SK-N-SH (cell line): ENCODE measurements at regions not wholly inside any gene's neighbourhood (a gene's known extent, or its start where the extent isn't known, plus 50 kb on each side); places are given as distances from the start of the nearest gene placed in this dataset.

Source experiments
- CTCF ChIA-PET: fragments of 300-600, 350-600 bp; formaldehyde crosslinking; extraction: SDS; loops from one replicate; lab custom pipeline; 2021; lab: Yijun Ruan, JAX
- POLR2A ChIA-PET: fragments of 350-600 bp; sonication (Branson Sonifier 250); formaldehyde crosslinking; extraction: SDS; loops from one replicate; lab custom pipeline; 2020; ENCODE audit warnings: antibody characterized with exemption, inconsistent platforms; lab: Yijun Ruan, JAX
- DNase-seq: peaks from one replicate; pipeline ENCODE4 v3.0.0; 2012
- H2AFZ ChIP-seq: fragments of 200-600 bp; sonication (generic); 2 replicates; pipeline ENCODE4 v1.8.1; 2016; ENCODE audit warnings: antibody characterized with exemption, mild to moderate bottlenecking, low read depth
- H3F3A ChIP-seq: fragments of 200-600 bp; sonication (generic); replicated peaks from 2 replicates; pipeline ENCODE3; 2016; ENCODE audit warnings: antibody characterized with exemption, mild to moderate bottlenecking; ENCODE audit not compliant: insufficient read depth
- H3K27ac ChIP-seq, 2 experiments: fragments of 200-500 bp in 1 of 2; fragments of 200-600 bp in 1 of 2; sonication (Bioruptor generic) in 1 of 2; sonication (generic), shearing (Covaris generic) in 1 of 2; 2 replicates each; pipeline versions ENCODE4 v1.5.1 to v1.6.1; 2014 to 2016; ENCODE audit warnings: low read depth in 2 of 2, inconsistent platforms in 1 of 2, low read length in 1 of 2, mild to moderate bottlenecking in 1 of 2, mixed read lengths in 1 of 2
- H3K27me3 ChIP-seq: fragments of 200-600 bp; sonication (generic), shearing (Covaris generic); 2 replicates; pipeline ENCODE4 v1.6.1; 2016; ENCODE audit warnings: mixed run types; ENCODE audit not compliant: insufficient read depth
- H3K36me3 ChIP-seq, 2 experiments: fragments of 200-500 bp in 1 of 2; fragments of 200-600 bp in 1 of 2; sonication (Bioruptor generic) in 1 of 2; sonication (generic) in 1 of 2; replicated peaks in 1 of 2; 2 replicates each; pipeline versions ENCODE3 to v1.5.1; 2014 to 2016; ENCODE audit warnings: low read length in 1 of 2, mild to moderate bottlenecking in 1 of 2; ENCODE audit not compliant: insufficient read depth in 2 of 2, control insufficient read depth in 1 of 2
- H3K4me1 ChIP-seq, 2 experiments: fragments of 200-500 bp in 1 of 2; fragments of 200-600 bp in 1 of 2; sonication (Bioruptor generic) in 1 of 2; sonication (generic), shearing (Covaris generic) in 1 of 2; 2 replicates each; pipeline versions ENCODE4 v1.5.1 to v1.6.1; 2014 to 2016; ENCODE audit warnings: low read depth in 1 of 2, low read length in 1 of 2, mixed run types in 1 of 2; ENCODE audit not compliant: insufficient read depth in 2 of 2, control insufficient read depth in 1 of 2
- H3K4me2 ChIP-seq: fragments of 200-600 bp; sonication (generic), shearing (Covaris generic); 2 replicates; pipeline ENCODE4 v1.6.1; 2017; ENCODE audit warnings: mixed run types
- H3K4me3 ChIP-seq, 2 experiments: fragments of 200-500 bp in 1 of 2; fragments of 200-600 bp in 1 of 2; sonication (Bioruptor generic) in 1 of 2; sonication (generic), shearing (Covaris generic) in 1 of 2; 2 replicates each; pipeline versions ENCODE4 v1.5.1 to v1.8.1; 2014 to 2016; ENCODE audit warnings: low read depth in 2 of 2, inconsistent platforms in 1 of 2, low read length in 1 of 2, mild to moderate bottlenecking in 1 of 2, mixed read lengths in 1 of 2, moderate library complexity in 1 of 2
- H3K79me2 ChIP-seq: fragments of 200-600 bp; sonication (generic); 2 replicates; pipeline ENCODE4 v1.8.1; 2017; ENCODE audit warnings: mild to moderate bottlenecking; ENCODE audit not compliant: insufficient read depth
- H3K9ac ChIP-seq: fragments of 200-600 bp; sonication (generic); 2 replicates; pipeline ENCODE4 v1.6.1; 2017; ENCODE audit warnings: mixed run types
- H3K9me2 ChIP-seq: fragments of 200-600 bp; sonication (generic); 2 replicates; pipeline ENCODE4 v1.6.1; 2017; ENCODE audit warnings: mixed run types
- H3K9me3 ChIP-seq: fragments of 200-600 bp; sonication (generic); 2 replicates; pipeline ENCODE4 v1.6.1; 2017; ENCODE audit warnings: mixed run types, mild to moderate bottlenecking, moderate library complexity
- H4K20me1 ChIP-seq: fragments of 200-600 bp; sonication (generic); 2 replicates; pipeline ENCODE4 v1.6.1; 2017; ENCODE audit warnings: mild to moderate bottlenecking, mixed run types; ENCODE audit not compliant: insufficient read depth
- CTCF ChIP-seq: fragments of 200-600 bp; sonication (generic); IDR thresholded peaks from 2 replicates; pipeline ENCODE4 v1.6.1; 2017; ENCODE audit warnings: antibody characterized with exemption, mild to moderate bottlenecking, moderate library complexity
- EP300 ChIP-seq, 2 experiments: IDR thresholded peaks; 2 replicates each; pipeline versions ENCODE4 v1.4.0 to v1.6.1; 2012; ENCODE audit warnings: borderline replicate concordance in 1 of 2, low read depth in 1 of 2, low read length in 1 of 2
- FOXJ3 ChIP-seq: sonication (generic); formaldehyde crosslinking; IDR thresholded peaks from 2 replicates; pipeline ENCODE4 v1.5.1; 2020; ENCODE audit warnings: mild to moderate bottlenecking, missing genetic modification reagents
- GABPA ChIP-seq: IDR thresholded peaks from 2 replicates; pipeline ENCODE4 v1.4.0; 2012; ENCODE audit warnings: low read depth, mild to moderate bottlenecking
- GATA2 ChIP-seq: sonication (generic); formaldehyde crosslinking; IDR thresholded peaks from 2 replicates; pipeline ENCODE4 v1.5.0; 2020; ENCODE audit warnings: mild to moderate bottlenecking, missing genetic modification reagents
- JUND ChIP-seq: IDR thresholded peaks from 2 replicates; pipeline ENCODE4 v1.4.0; 2012
- MAX ChIP-seq: IDR thresholded peaks from 2 replicates; pipeline ENCODE4 v1.4.0; 2012; ENCODE audit warnings: low read depth
- MXI1 ChIP-seq: IDR thresholded peaks from 2 replicates; pipeline ENCODE4 v1.6.1; 2012; ENCODE audit warnings: mild to moderate bottlenecking, low read depth, low read length, improper control_type of control experiment
- NFIC ChIP-seq: IDR thresholded peaks from 2 replicates; pipeline ENCODE4 v1.4.0; 2012; ENCODE audit warnings: borderline replicate concordance
- NRF1 ChIP-seq: IDR thresholded peaks from 2 replicates; pipeline ENCODE4 v1.6.1; 2012; ENCODE audit warnings: low read depth, mild to moderate bottlenecking, low read length
- PBX3 ChIP-seq: IDR thresholded peaks from 2 replicates; pipeline ENCODE4; 2012
- POLR2AphosphoS5 ChIP-seq: IDR thresholded peaks from 2 replicates; pipeline ENCODE4 v1.6.1; 2012; ENCODE audit warnings: low read depth, low read length
- RAD21 ChIP-seq: IDR thresholded peaks from 2 replicates; pipeline ENCODE4 v1.6.1; 2012; ENCODE audit warnings: mild to moderate bottlenecking, low read length
- RCOR1 ChIP-seq: fragments of 150-350 bp; IDR thresholded peaks from 2 replicates; pipeline ENCODE4 v1.6.1; 2017; ENCODE audit warnings: antibody characterized with exemption, low read length
- REST ChIP-seq: IDR thresholded peaks from 2 replicates; pipeline ENCODE4 v1.6.1; 2012; ENCODE audit warnings: mild to moderate bottlenecking, low read depth, low read length, moderate library complexity
- RFX5 ChIP-seq: IDR thresholded peaks from 2 replicates; pipeline ENCODE4 v1.6.1; 2012; ENCODE audit warnings: mild to moderate bottlenecking, improper control_type of control experiment, low read length
- SIN3A ChIP-seq: IDR thresholded peaks from 2 replicates; pipeline ENCODE4 v1.6.1; 2012; ENCODE audit warnings: low read depth, mild to moderate bottlenecking, low read length, moderate library complexity, borderline replicate concordance
- SMC3 ChIP-seq: IDR thresholded peaks from 2 replicates; pipeline ENCODE4 v1.6.1; 2012; ENCODE audit warnings: low read depth, low read length, improper control_type of control experiment
- TAF1 ChIP-seq: IDR thresholded peaks from 2 replicates; pipeline ENCODE4 v1.6.1; 2012; ENCODE audit warnings: low read depth, mild to moderate bottlenecking, low read length, moderate library complexity, borderline replicate concordance
- USF1 ChIP-seq: IDR thresholded peaks from 2 replicates; pipeline ENCODE4 v1.4.0; 2012; ENCODE audit warnings: low read depth, borderline replicate concordance
- YY1 ChIP-seq: IDR thresholded peaks from 2 replicates; pipeline ENCODE4 v1.4.0; 2012; ENCODE audit warnings: low read depth, mild to moderate bottlenecking
- WGBS: methylation state at CpG from one replicate; pipeline ENCODE4 v1.1.6; 2017; ENCODE audit warnings: low lambda C conversion rate; 5-methylcytosine and 5-hydroxymethylcytosine counted together

- no peaks in the 10 kb centered on the region for H3K9me3 ChIP-seq
- no peaks in the 10 kb centered on the region for H3K79me2 ChIP-seq
- no peak overlapping the region for H3K27ac ChIP-seq
- no peaks in the 10 kb centered on the region for H3K36me3 ChIP-seq
- DNase-seq = no peak
- no peaks in the 10 kb centered on the region for H3F3A ChIP-seq
- H3K9me2 ChIP-seq = no peaks in the 10 kb centered on the region
- no peak for TF ChIP-seq JUND
- no peak for TF ChIP-seq EP300 (IDR thresholded peaks at IDR 0.05; ENCODE audit: borderline replicate concordance in 1 of 2, low read depth in 1 of 2, low read length in 1 of 2)
- no peak for TF ChIP-seq CTCF
- TF ChIP-seq REST = no peak
- no peak for TF ChIP-seq GATA2
- no peak for TF ChIP-seq POLR2AphosphoS5
- TF ChIP-seq FOXJ3 (CRISPR knock-in tag) = no peak
- no peak for TF ChIP-seq MXI1
- TF ChIP-seq RCOR1 = no peak
- no peak for TF ChIP-seq RAD21
- no peak for TF ChIP-seq NRF1
- TF ChIP-seq SIN3A = no peak
- no peak overlapping the region for H3K4me3 ChIP-seq
- no peak overlapping the region for H3K9ac ChIP-seq
- CTCF ChIA-PET = interaction anchor here (0.6 to 11.5 kb wide), 4 partner anchors 57 to 750 kb away, joined by 3 to 227 read pairs (median 4); no protein-coding TSS in a partner anchor
- no peak overlapping the region for H3K4me2 ChIP-seq
- H4K20me1 ChIP-seq = no peaks in the 10 kb centered on the region
- no peak overlapping the region for H2AFZ ChIP-seq
- peaks cover 0 to 13% of the 10 kb centered on the region in 2 experiments; a peak in 1 of 4 replicates for H3K4me1 ChIP-seq
- WGBS = 86% methylated on average over 7 of the region's 7 CpGs
- H3K27me3 ChIP-seq = no peaks in the 10 kb centered on the region
- POLR2A ChIA-PET = no interaction called here
These were observed 65.1 kb upstream of the ETV6 start for GRCh38 chr12:11584221-11584855.

GRCh38 chr12:11592484-11592883 is 57.0 kb upstream of the ETV6 start:
- WGBS = 86% methylated on average over 11 of the region's 11 CpGs
- TF ChIP-seq USF1 = no peak
- TF ChIP-seq PBX3 = no peak
- TF ChIP-seq MAX = no peak
- no peak for TF ChIP-seq SIN3A
- no peak for TF ChIP-seq POLR2AphosphoS5
- TF ChIP-seq EP300 (IDR thresholded peaks at IDR 0.05; ENCODE audit: borderline replicate concordance in 1 of 2, low read depth in 1 of 2, low read length in 1 of 2) = no peak
- no peak for TF ChIP-seq RAD21
- TF ChIP-seq SMC3 = no peak
- TF ChIP-seq TAF1 = no peak
- TF ChIP-seq GABPA = no peak
- no peak for TF ChIP-seq YY1
- TF ChIP-seq NFIC = no peak
- TF ChIP-seq FOXJ3 (CRISPR knock-in tag) = no peak
- TF ChIP-seq RFX5 = no peak

More at GRCh38 chr12:11592484-11592883, 57.0 kb upstream of the ETV6 start:
- H3K4me3 ChIP-seq = no peak overlapping the region
- H3K27ac ChIP-seq = no peak overlapping the region
- H3K4me2 ChIP-seq = no peak overlapping the region
- CTCF ChIA-PET = interaction anchor here (0.6 kb wide), 1 partner anchor 1326 kb away, joined by 3 read pairs; no protein-coding TSS in a partner anchor
- no peak for DNase-seq
- no peaks in the 10 kb centered on the region for H3K36me3 ChIP-seq
- POLR2A ChIA-PET = no interaction called here
- H4K20me1 ChIP-seq = no peaks in the 10 kb centered on the region
- no peak overlapping the region for H2AFZ ChIP-seq
- peaks cover 0 to 4% of the 10 kb centered on the region in 2 experiments; a peak in 1 of 4 replicates for H3K4me1 ChIP-seq
- no peaks in the 10 kb centered on the region for H3K9me2 ChIP-seq
- no peaks in the 10 kb centered on the region for H3K9me3 ChIP-seq
- no peaks in the 10 kb centered on the region for H3K27me3 ChIP-seq
- no peaks in the 10 kb centered on the region for H3F3A ChIP-seq
- no peak overlapping the region for H3K9ac ChIP-seq
- no peaks in the 10 kb centered on the region for H3K79me2 ChIP-seq
